ENCODE measurements at regions not wholly inside any gene's neighbourhood (a gene's known extent, or its start where the extent isn't known, plus 50 kb on each side); places are given as distances from the start of the nearest gene placed in this dataset.

- no peak for DNase-seq (ENCODE audit: low read depth)
These were observed 400.3 kb upstream of the PRKCQ start for GRCh38 chr10:6980353-6980752.

- DNase-seq (ENCODE audit: low read depth), result no peak
These were observed 399.3 kb upstream of the PRKCQ start for GRCh38 chr10:6979371-6979770.

- no peak for DNase-seq (ENCODE audit: low read depth)
These were observed 398.1 kb upstream of the PRKCQ start for GRCh38 chr10:6978187-6978627.

GRCh38 chr10:6977398-6978186 lies 397.5 kb upstream of the PRKCQ start:
- DNase-seq (ENCODE audit: low read depth), result no peak

- no peak for DNase-seq (ENCODE audit: low read depth)
These were observed 393.8 kb upstream of the PRKCQ start for GRCh38 chr10:6973899-6974298.

GRCh38 chr10:6972226-6972625 lies 392.1 kb upstream of the PRKCQ start:
- no peak for DNase-seq (ENCODE audit: low read depth)

- DNase-seq (ENCODE audit: low read depth), result no peak
These were observed 389.6 kb upstream of the PRKCQ start for GRCh38 chr10:6969659-6970058.

- DNase-seq (ENCODE audit: low read depth), result no peak
These were observed 384.5 kb upstream of the PRKCQ start for GRCh38 chr10:6964543-6964942.

GRCh38 chr10:6962576-6962975 lies 382.5 kb upstream of the PRKCQ start:
- no peak for DNase-seq (ENCODE audit: low read depth)

- DNase-seq (ENCODE audit: low read depth), result no peak
These were observed 378.6 kb upstream of the PRKCQ start for GRCh38 chr10:6958711-6959110.

GRCh38 chr10:6958254-6958653 lies 378.2 kb upstream of the PRKCQ start:
- no peak for DNase-seq (ENCODE audit: low read depth)

GRCh38 chr10:6957851-6958250 lies 377.8 kb upstream of the PRKCQ start:
- DNase-seq (ENCODE audit: low read depth), result no peak

- DNase-seq (ENCODE audit: low read depth), result no peak
These were observed 376.5 kb upstream of the PRKCQ start for GRCh38 chr10:6956562-6956961.

- no peak for DNase-seq (ENCODE audit: low read depth)
These were observed 373.3 kb upstream of the PRKCQ start for GRCh38 chr10:6953271-6953801.

GRCh38 chr10:6951732-6952131 lies 371.7 kb upstream of the PRKCQ start:
- no peak for DNase-seq (ENCODE audit: low read depth)

- no peak for DNase-seq (ENCODE audit: low read depth)
These were observed 370.1 kb upstream of the PRKCQ start for GRCh38 chr10:6950133-6950532.

- DNase-seq (ENCODE audit: low read depth), result no peak
These were observed 364.4 kb upstream of the PRKCQ start for GRCh38 chr10:6944436-6944835.

- DNase-seq (ENCODE audit: low read depth), result no peak
These were observed 358.3 kb upstream of the PRKCQ start for GRCh38 chr10:6938384-6938783.

GRCh38 chr10:6936931-6937330 lies 356.9 kb upstream of the PRKCQ start:
- DNase-seq (ENCODE audit: low read depth), result no peak

- DNase-seq (ENCODE audit: low read depth), result no peak
These were observed 349.2 kb upstream of the PRKCQ start for GRCh38 chr10:6929148-6929830.

GRCh38 chr10:6928586-6928985 lies 348.5 kb upstream of the PRKCQ start:
- DNase-seq (ENCODE audit: low read depth), result no peak

- DNase-seq (ENCODE audit: low read depth), result no peak
These were observed 346.9 kb upstream of the PRKCQ start for GRCh38 chr10:6926971-6927370.

- DNase-seq (ENCODE audit: low read depth), result no peak
These were observed 345.1 kb upstream of the PRKCQ start for GRCh38 chr10:6925146-6925545.

Data from GM04504 (cell line).